K562 (cell line): ENCODE measurements at regions not wholly inside any gene's neighbourhood (a gene's known extent, or its start where the extent isn't known, plus 50 kb on each side); places are given as distances from the start of the nearest gene placed in this dataset.

Experiments
- ATAC-seq: fragments of 200-7000 bp; cut with Tn5 transposase; 3 replicates; pipeline ENCODE4 v1.9.1; 2020; ENCODE audit warnings: moderate library complexity
- BruUV-seq: library from RNA; stranded (reverse); fragments of 400-500 nt; replicated peaks from 2 replicates; lab custom pipeline; 2021; lab: Mats Ljungman, UMichigan
- CTCF ChIA-PET: fragments of 300-600 bp; formaldehyde crosslinking; extraction: SDS; loops from one replicate; lab custom pipeline; 2021; ENCODE audit warnings: low intra/inter-chr PET ratio; lab: Yijun Ruan, JAX
- POLR2A ChIA-PET: fragments of 300-600, 350-650 bp; sonication (Branson Sonifier 250); formaldehyde crosslinking; extraction: SDS; loops from one replicate; lab custom pipeline; 2021; ENCODE audit warnings: antibody characterized with exemption, inconsistent platforms; lab: Yijun Ruan, JAX
- DNase-seq, 4 experiments: peaks; one replicate each; pipeline versions ENCODE4 v3.0.0 to v3.0.0-alpha.2; 2011 to 2018; ENCODE audit warnings: low spot score in 3 of 4, mixed read lengths in 3 of 4; ENCODE audit errors: extremely low read depth in 1 of 4
- FAIRE-seq: peaks from 2 replicates; lab custom pipeline; 2011; peaks lifted over from hg19 to GRCh38; lab: Jason Lieb, UNC
- H2AFZ ChIP-seq: 2 replicates; pipeline ENCODE4 v1.6.0; 2011; ENCODE audit warnings: low read depth, low read length, control low read depth, inconsistent platforms
- H3K27ac ChIP-seq: fragments of 200-600 bp; 3 replicates; pipeline ENCODE4 v1.8.0; 2011; ENCODE audit warnings: low read depth, mild to moderate bottlenecking, control low read depth, inconsistent platforms, low read length, moderate library complexity, mixed read lengths; ENCODE audit errors: extremely low read depth
- H3K27me3 ChIP-seq, 2 experiments: fragments of 300-600 bp in 1 of 2; 2 replicates in 1 of 2; 3 replicates in 1 of 2; pipeline versions ENCODE4 v1.6.0 to v1.8.0; 2011; ENCODE audit warnings: inconsistent platforms in 2 of 2, low read length in 2 of 2, mild to moderate bottlenecking in 1 of 2, mixed read lengths in 1 of 2, moderate library complexity in 1 of 2; ENCODE audit not compliant: control insufficient read depth in 2 of 2, insufficient read depth in 2 of 2
- H3K36me3 ChIP-seq: fragments of 300-600 bp; 3 replicates; pipeline ENCODE4 v1.8.0; 2011; ENCODE audit warnings: mild to moderate bottlenecking, low read length, inconsistent platforms; ENCODE audit not compliant: control insufficient read depth, insufficient read depth
- H3K4me1 ChIP-seq, 2 experiments: fragments of 200-600 bp in 1 of 2; replicated peaks in 1 of 2; 2 replicates in 1 of 2; 3 replicates in 1 of 2; pipeline versions ENCODE4 v1.5.1 to v1.8.0; 2011; ENCODE audit warnings: inconsistent platforms in 2 of 2, low read length in 2 of 2, mild to moderate bottlenecking in 1 of 2, mixed read lengths in 1 of 2, moderate library complexity in 1 of 2; ENCODE audit not compliant: control insufficient read depth in 2 of 2, insufficient read depth in 2 of 2
- H3K4me2 ChIP-seq: 2 replicates; pipeline ENCODE4 v1.6.1; 2011; ENCODE audit warnings: low read length, control low read depth, inconsistent platforms, mixed read lengths; ENCODE audit not compliant: insufficient read depth
- H3K4me3 ChIP-seq: fragments of 200-600 bp; sonication (generic), shearing (Covaris generic); 2 replicates; pipeline ENCODE4 v1.5.1; 2016; ENCODE audit warnings: control low read depth, inconsistent platforms
- H3K79me2 ChIP-seq: fragments of 200-600 bp; 3 replicates; pipeline ENCODE4 v1.8.0; 2011; ENCODE audit warnings: low read length, inconsistent platforms; ENCODE audit not compliant: control insufficient read depth, insufficient read depth
- H3K9ac ChIP-seq, 2 experiments: 2 replicates each; pipeline versions ENCODE4 v1.6.0 to v1.6.1; 2011; ENCODE audit warnings: low read depth in 2 of 2, low read length in 2 of 2, control low read depth in 1 of 2, inconsistent platforms in 1 of 2, mild to moderate bottlenecking in 1 of 2, mixed read lengths in 1 of 2; ENCODE audit not compliant: insufficient read depth in 1 of 2
- H3K9me1 ChIP-seq: one replicate; pipeline ENCODE4 v1.6.0; 2011; ENCODE audit warnings: inconsistent platforms, mild to moderate bottlenecking, low read length, moderate library complexity; ENCODE audit not compliant: control insufficient read depth, insufficient read depth
- H3K9me3 ChIP-seq: replicated peaks from 2 replicates; pipeline ENCODE4 v1.5.1; 2011; ENCODE audit warnings: low read depth, low read length, inconsistent platforms; ENCODE audit not compliant: control insufficient read depth, insufficient read depth
- H4K20me1 ChIP-seq: replicated peaks from 2 replicates; pipeline ENCODE4 v1.6.1; 2011; ENCODE audit warnings: low read length, inconsistent platforms, mixed read lengths; ENCODE audit not compliant: control insufficient read depth, insufficient read depth
- ELF4 ChIP-seq: fragments of 450-650 bp; formaldehyde crosslinking; IDR thresholded peaks from 2 replicates; pipeline ENCODE4 v1.4.0; 2022; ENCODE audit warnings: missing genetic modification characterization
- GABPA ChIP-seq: fragments of 200-800 bp; sonication (Bioruptor generic); conservative IDR thresholded peaks from 2 replicates; pipeline ENCODE4 v1.6.1; 2016; ENCODE audit warnings: low read depth, missing genetic modification characterization, missing compliant biosample characterization
- HMG20B ChIP-seq: fragments of 250-450 bp; sonication (Bioruptor Pico); IDR thresholded peaks from 2 replicates; pipeline ENCODE4 v1.5.0; 2021; ENCODE audit warnings: mild to moderate bottlenecking
- MAZ ChIP-seq, 2 experiments: fragments of 450-650 bp in 1 of 2; sonication (generic) in 1 of 2; formaldehyde crosslinking; IDR thresholded peaks in 1 of 2; conservative IDR thresholded peaks in 1 of 2; 2 replicates each; pipeline versions ENCODE4 v1.4.0 to v1.5.0; 2020; ENCODE audit warnings: mild to moderate bottlenecking in 1 of 2, missing genetic modification reagents in 1 of 2
- MBD2 ChIP-seq: sonication (generic); IDR thresholded peaks from 2 replicates; pipeline ENCODE4 v1.6.1; 2016; ENCODE audit warnings: low read depth, borderline replicate concordance
- NCOA6 ChIP-seq: fragments of 450-650 bp; IDR thresholded peaks from 2 replicates; pipeline ENCODE4 v1.6.1; 2017; ENCODE audit warnings: mild to moderate bottlenecking
- SIX5 ChIP-seq, 2 experiments: IDR thresholded peaks; 2 replicates each; pipeline ENCODE4 v1.6.1; 2011; ENCODE audit warnings: low read length in 2 of 2, borderline replicate concordance in 1 of 2, low read depth in 1 of 2, mild to moderate bottlenecking in 1 of 2, moderate library complexity in 1 of 2; ENCODE audit not compliant: insufficient read depth in 1 of 2
- SREBF2 ChIP-seq: sonication (generic); formaldehyde crosslinking; IDR thresholded peaks from 2 replicates; pipeline ENCODE4 v1.4.0; 2020; ENCODE audit warnings: mild to moderate bottlenecking, missing genetic modification reagents
- WGBS: fragments of 100-300 bp; shearing (Covaris generic); methylation state at CpG from one replicate; pipeline ENCODE4 v1.1.6; 2016; ENCODE audit warnings: low coverage, mixed read lengths; ENCODE audit not compliant: insufficient coverage; ENCODE audit errors: missing lambda C conversion rate; 5-methylcytosine and 5-hydroxymethylcytosine counted together
- in situ Hi-C: fragments of 300-500 bp; cut with MboI; formaldehyde crosslinking; loops from 4 replicates; pipeline ENCODE4 v1.15.0; 2018; ENCODE audit warnings: inconsistent platforms, mixed read lengths
- intact Hi-C: fragments of 100-400 bp; cut with micrococcal nuclease; formaldehyde crosslinking; loops from 2 replicates; pipeline ENCODE4 v1.14.2; 2022
- TF ChIP-seq, protein P1 (sequence below): sonication (generic); IDR thresholded peaks from 2 replicates; pipeline ENCODE4 v1.6.1; 2016

DNA sequence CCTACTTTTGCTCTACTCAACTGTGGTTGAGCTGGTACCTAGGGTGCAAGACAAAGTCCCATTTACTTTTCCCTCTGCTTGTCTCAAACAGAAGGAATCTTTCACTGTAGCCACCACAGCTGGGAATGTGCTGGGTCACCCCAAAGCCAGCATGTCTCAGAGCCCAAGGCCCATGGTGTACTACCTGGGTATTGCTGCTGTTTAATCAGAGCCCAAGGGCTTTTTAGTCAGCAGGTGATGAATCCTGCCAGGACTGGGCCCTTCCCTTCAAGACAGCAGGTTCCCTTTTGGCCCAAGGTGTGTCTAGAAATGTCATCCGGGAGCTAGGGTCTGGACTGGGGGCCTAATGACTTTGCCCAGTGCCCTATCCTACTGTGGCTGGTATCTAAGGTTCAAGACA, 249.8 kb downstream of the HDGFL1 start:
- intact Hi-C loops (no loop called here), in situ Hi-C loops (no loop called here)
- no peak overlapping the region for H3K27ac ChIP-seq
- no peaks in the 10 kb centered on the region for H3K4me1 ChIP-seq
- H2AFZ ChIP-seq: no peak overlapping the region
- H3K9ac ChIP-seq: no peak overlapping the region
- no peak overlapping the region for H3K4me3 ChIP-seq
- H4K20me1 ChIP-seq: no peaks in the 10 kb centered on the region
- whole genome bisulfite sequencing: 0% methylated on average over 1 of the region's 1 CpG
- H3K9me1 ChIP-seq: no peaks in the 10 kb centered on the region
- ChIA-PET CTCF (no interaction called here), POLR2A (no interaction called here)
- H3K27me3 ChIP-seq: no peaks in the 10 kb centered on the region
- no TSS peak for BruUV-seq
- FAIRE-seq (no peak), ATAC-seq (no peak), DNase-seq (no peak)
- no peaks in the 10 kb centered on the region for H3K79me2 ChIP-seq
- H3K4me2 ChIP-seq: no peak overlapping the region
- TF ChIP-seq MBD2 (no peak), SREBF2 (no peak), ELF4 (CRISPR knock-in tag) (no peak), NCOA6 (no peak), SIX5 (IDR thresholded peaks at IDR 0.05; ENCODE audit: borderline replicate concordance in 1 of 2, insufficient read depth in 1 of 2, low read depth in 1 of 2, low read length in 2 of 2) (no peak), HMG20B (CRISPR knock-in tag) (no peak), MAZ (CRISPR knock-in tag; conservative IDR thresholded peaks at IDR 0.05 in 1 of 2, IDR thresholded peaks at IDR 0.05 in 1 of 2) (no peak), GABPA (tag) (no peak)
- TF ChIP-seq, protein P1, sequence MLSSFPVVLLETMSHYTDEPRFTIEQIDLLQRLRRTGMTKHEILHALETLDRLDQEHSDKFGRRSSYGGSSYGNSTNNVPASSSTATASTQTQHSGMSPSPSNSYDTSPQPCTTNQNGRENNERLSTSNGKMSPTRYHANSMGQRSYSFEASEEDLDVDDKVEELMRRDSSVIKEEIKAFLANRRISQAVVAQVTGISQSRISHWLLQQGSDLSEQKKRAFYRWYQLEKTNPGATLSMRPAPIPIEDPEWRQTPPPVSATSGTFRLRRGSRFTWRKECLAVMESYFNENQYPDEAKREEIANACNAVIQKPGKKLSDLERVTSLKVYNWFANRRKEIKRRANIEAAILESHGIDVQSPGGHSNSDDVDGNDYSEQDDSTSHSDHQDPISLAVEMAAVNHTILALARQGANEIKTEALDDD: no peak
- no peaks in the 10 kb centered on the region for H3K9me3 ChIP-seq
- no peaks in the 10 kb centered on the region for H3K36me3 ChIP-seq
